HepG2 (cell line): ENCODE measurements at regions not wholly inside any gene's neighbourhood (a gene's known extent, or its start where the extent isn't known, plus 50 kb on each side); places are given as distances from the start of the nearest gene placed in this dataset.

Experiments used
- ASH2L ChIP-seq: fragments of 300-600, 200-600 bp; sonication (generic); IDR thresholded peaks from 2 replicates; pipeline ENCODE4 v1.7.0; 2017; ENCODE audit warnings: low read depth, mild to moderate bottlenecking, moderate library complexity, mixed read lengths, low read length; ENCODE audit not compliant: insufficient read length
- ELF1 ChIP-seq: sonication (generic); formaldehyde crosslinking; IDR thresholded peaks from 2 replicates; pipeline ENCODE4 v1.4.0; 2020; ENCODE audit warnings: missing genetic modification reagents
- TF ChIP-seq, protein P1 (sequence below): conservative IDR thresholded peaks from 2 replicates; pipeline ENCODE4 v1.6.1; 2018; ENCODE audit warnings: missing genetic modification reagents

DNA sequence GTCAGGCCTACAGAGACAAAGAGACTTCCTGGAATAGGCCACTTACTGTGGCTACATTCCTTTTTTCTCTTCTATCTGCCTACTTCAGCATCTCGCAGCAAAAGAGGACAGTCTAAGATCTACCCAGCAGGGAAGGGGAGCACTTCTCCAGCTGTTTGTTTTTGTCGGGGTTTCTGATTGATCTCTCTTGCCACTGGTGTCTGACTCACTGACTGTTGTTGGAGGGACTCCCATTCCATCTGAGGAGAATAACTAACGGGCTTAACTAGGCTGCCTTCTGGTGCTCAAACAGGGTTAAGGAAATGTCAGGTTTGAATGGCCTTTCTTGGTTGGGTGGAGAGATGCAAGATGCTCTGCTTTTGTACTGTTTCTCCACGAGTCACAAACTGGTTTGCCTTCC lies 100.2 kb upstream of the TMEM164 start:
- TF ChIP-seq ASH2L (no peak), ELF1 (CRISPR knock-in tag) (no peak)
- TF ChIP-seq, protein P1, sequence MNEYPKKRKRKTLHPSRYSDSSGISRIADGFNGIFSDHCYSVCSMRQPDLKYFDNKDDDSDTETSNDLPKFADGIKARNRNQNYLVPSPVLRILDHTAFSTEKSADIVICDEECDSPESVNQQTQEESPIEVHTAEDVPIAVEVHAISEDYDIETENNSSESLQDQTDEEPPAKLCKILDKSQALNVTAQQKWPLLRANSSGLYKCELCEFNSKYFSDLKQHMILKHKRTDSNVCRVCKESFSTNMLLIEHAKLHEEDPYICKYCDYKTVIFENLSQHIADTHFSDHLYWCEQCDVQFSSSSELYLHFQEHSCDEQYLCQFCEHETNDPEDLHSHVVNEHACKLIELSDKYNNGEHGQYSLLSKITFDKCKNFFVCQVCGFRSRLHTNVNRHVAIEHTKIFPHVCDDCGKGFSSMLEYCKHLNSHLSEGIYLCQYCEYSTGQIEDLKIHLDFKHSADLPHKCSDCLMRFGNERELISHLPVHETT (CRISPR knock-in tag), result no peak
